ENCODE measurements at regions not wholly inside any gene's neighbourhood (a gene's known extent, or its start where the extent isn't known, plus 50 kb on each side); places are given as distances from the start of the nearest gene placed in this dataset.

DNA sequence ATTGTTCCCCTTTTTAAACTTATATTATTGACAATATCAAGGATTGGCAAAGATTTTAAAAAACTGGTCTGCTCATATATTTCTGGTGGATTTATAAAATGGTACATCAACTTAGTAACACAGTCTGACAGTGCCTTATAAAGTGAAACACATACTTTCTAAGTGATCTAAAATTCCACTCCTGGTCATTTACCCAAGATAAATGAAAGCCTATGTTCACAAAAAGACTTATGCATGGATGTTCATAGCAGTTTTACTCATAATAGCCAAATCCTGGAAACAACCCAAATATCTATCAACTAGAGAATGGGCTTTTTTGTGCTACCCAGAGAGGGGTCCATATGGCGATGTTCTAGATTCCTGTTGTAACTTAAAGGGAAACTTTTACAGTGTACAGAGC, 222.4 kb upstream of the FAM83B start:
- H3K27ac ChIP-seq: no peak overlapping the region
- TF ChIP-seq, protein P1, sequence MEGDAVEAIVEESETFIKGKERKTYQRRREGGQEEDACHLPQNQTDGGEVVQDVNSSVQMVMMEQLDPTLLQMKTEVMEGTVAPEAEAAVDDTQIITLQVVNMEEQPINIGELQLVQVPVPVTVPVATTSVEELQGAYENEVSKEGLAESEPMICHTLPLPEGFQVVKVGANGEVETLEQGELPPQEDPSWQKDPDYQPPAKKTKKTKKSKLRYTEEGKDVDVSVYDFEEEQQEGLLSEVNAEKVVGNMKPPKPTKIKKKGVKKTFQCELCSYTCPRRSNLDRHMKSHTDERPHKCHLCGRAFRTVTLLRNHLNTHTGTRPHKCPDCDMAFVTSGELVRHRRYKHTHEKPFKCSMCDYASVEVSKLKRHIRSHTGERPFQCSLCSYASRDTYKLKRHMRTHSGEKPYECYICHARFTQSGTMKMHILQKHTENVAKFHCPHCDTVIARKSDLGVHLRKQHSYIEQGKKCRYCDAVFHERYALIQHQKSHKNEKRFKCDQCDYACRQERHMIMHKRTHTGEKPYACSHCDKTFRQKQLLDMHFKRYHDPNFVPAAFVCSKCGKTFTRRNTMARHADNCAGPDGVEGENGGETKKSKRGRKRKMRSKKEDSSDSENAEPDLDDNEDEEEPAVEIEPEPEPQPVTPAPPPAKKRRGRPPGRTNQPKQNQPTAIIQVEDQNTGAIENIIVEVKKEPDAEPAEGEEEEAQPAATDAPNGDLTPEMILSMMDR (IDR thresholded peaks at IDR 0.05): no peak
- TF ChIP-seq ZFX (IDR thresholded peaks at IDR 0.05; ENCODE audit: borderline replicate concordance): no peak

DNA sequence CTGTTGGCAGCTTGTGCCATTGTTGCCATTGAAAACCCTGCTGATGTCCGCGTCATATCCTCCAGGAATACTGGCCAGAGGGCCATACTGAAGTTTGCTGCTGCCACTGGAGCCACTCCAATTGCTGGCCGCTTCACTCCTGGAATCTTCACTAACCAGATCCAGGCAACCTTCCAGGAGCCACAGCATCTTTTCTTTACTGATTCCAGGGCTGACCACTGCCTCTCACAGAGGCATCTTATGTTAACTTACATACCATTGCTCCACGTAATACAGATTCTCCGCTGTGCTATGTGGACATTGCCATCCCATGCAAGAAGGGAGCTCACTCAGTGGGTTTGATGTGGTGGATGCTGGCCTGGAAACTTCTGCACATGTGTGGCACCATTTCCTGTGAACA, 221.8 kb upstream of the FAM83B start:
- no peak overlapping the region for H3K27ac ChIP-seq
- TF ChIP-seq, protein P1 (IDR thresholded peaks at IDR 0.05): no peak

DNA sequence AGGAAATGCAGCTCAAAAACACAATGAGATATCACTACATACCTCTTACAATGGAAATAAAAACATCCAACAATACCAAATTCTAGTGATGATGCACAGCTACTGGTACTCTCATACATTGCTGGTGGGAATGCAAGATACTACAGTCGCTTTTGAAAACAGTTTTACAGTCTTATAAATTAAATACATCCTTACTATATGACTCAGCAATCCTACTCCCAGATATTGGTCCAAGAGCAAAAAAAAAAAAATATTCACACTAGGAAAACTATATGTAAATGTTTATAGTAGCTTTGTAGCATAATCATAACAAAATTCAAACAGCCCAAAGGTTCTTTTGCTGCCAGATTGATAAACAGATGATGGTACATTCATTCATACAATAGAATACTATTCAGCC, 217.4 kb upstream of the FAM83B start:
- TF ChIP-seq, protein P1 (IDR thresholded peaks at IDR 0.05): no peak
- TF ChIP-seq ZFX (IDR thresholded peaks at IDR 0.05; ENCODE audit: borderline replicate concordance): no peak
- H3K27ac ChIP-seq: no peak overlapping the region

DNA sequence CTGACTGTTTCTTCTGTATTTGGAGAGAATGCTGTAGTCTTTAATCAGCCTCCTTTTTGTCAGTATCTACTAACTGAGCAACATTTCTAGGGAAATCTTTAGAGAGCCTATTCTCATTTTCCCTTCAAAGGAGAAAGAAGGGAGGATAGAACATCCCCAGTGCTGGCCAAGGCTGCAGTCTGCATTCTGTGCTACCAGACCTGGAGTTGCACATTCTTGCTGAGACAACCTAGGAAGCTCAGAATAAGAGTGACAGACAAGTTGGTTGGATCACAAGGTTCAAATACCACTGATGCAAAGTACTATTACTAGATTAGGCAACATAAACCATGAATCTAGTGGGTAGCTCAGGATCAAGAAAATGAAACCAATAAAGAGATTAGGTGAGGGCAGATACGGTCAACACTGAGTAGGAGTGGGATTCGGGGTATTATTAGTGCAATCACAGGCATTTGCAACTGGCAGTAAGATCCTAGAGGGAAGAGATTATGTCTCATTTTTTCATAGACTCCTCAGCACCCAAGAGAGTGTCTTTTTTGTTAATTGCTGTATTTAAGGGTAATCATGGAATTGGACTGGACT, 213.5 kb upstream of the FAM83B start:
- TF ChIP-seq, protein P1 (IDR thresholded peaks at IDR 0.05): no peak
- no peak for TF ChIP-seq ZFX (IDR thresholded peaks at IDR 0.05; ENCODE audit: borderline replicate concordance)
- H3K27ac ChIP-seq: no peak overlapping the region

DNA sequence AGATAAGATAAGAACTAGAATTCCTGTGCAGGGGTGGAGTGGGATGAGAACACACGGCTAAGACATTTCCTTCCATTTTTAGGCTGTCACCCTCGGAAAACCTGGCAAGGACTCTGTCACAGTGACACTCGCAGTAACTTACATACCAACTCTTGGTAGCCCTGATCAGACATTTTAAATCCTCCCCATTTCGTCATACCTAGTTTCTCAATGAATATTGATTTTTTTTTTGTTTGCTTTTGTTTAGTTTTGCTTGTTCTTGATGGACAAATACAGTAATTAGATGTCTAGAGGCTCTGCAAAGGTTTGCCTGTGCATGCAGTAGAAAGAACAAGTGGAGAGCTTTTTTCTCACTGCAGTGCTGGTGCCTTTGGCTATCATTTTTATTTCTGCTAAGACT, 213.0 kb upstream of the FAM83B start:
- no peak for TF ChIP-seq ZFX (IDR thresholded peaks at IDR 0.05; ENCODE audit: borderline replicate concordance)
- TF ChIP-seq, protein P1 (IDR thresholded peaks at IDR 0.05): no peak
- H3K27ac ChIP-seq: no peak overlapping the region

DNA sequence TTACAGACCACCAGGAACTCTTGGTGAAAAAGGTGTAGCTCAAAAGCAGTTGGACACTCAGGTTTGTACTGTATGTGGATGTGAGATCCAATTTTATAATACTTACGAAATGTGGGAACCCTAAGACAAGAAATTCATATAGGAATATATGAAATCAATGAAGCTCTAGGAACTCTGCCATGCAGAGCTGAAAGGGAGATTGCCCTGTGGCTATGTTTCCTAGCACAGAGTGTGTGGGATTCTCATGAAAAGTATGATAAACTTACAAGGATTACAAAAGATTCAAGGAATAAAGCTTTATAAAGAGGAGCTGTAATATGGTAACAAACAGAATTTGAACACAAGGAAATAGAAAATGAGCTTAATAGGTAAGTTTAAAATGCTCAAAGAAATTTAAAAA, 205.7 kb upstream of the FAM83B start:
- H3K27ac ChIP-seq: no peak overlapping the region
- TF ChIP-seq ZFX (IDR thresholded peaks at IDR 0.05; ENCODE audit: borderline replicate concordance): no peak
- TF ChIP-seq, protein P1 (IDR thresholded peaks at IDR 0.05): no peak

DNA sequence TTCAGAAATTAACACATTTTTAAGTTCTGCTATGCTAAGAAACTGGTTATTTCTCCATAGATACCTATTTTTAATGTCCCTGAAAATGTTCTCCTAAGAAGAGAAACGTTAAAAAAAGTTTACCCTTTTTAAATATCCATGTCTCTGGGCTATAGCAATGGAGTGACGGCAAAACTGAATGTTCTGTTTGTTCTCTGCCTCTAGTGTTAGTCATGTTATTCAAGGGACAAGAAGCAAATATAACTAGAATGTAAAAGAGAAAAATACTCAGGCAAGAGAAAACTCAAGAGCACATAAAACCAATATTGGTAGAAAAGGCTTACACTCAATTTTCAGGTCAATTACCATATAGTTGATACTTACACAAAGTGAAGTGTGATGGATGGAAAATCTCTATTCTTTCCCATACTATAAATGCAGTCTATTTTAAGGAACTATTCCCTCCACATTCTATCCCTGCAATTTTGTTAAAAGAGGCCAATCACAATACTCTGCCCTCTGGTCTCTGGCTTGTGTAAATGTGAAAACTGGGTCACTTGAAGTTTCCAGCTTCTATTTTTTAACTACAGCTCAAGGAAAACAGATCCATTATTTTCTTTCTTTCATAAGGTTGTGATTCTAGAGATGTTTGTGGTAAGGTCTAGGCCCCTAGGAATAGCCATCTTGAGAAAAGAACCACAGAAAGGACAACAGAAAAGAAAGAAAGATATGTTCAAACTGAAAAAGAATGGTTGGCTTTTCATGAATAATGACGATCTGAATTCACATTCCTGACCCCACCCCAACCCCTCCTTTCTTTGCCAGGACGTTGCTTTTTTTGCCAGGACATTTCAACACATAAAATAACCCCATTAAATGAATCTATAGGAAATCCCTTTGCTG, 200.3 kb upstream of the FAM83B start:
- no peak overlapping the region for H3K27ac ChIP-seq
- no peak for TF ChIP-seq ZFX (IDR thresholded peaks at IDR 0.05; ENCODE audit: borderline replicate concordance)
- TF ChIP-seq, protein P1 (IDR thresholded peaks at IDR 0.05): no peak

Measured in 22Rv1 (cell line).